HL-60 (cell line): ENCODE measurements at regions not wholly inside any gene's neighbourhood (a gene's known extent, or its start where the extent isn't known, plus 50 kb on each side); places are given as distances from the start of the nearest gene placed in this dataset.

ENCODE experiments used
- GABPA ChIP-seq: IDR thresholded peaks from 2 replicates; pipeline ENCODE4 v1.6.1; 2012; ENCODE audit warnings: low read depth
- POLR2AphosphoS5 ChIP-seq: IDR thresholded peaks from 2 replicates; pipeline ENCODE4 v1.6.1; 2012; ENCODE audit warnings: low read depth
- SPI1 ChIP-seq: IDR thresholded peaks from 2 replicates; pipeline ENCODE4 v1.6.1; 2012; ENCODE audit warnings: low read depth, mild to moderate bottlenecking, borderline replicate concordance
- TF ChIP-seq, protein P1 (sequence below): IDR thresholded peaks from one replicate; pipeline ENCODE4 v1.5.1; 2011; ENCODE audit warnings: low read length, control low read depth, inconsistent platforms; ENCODE audit not compliant: insufficient read depth

DNA sequence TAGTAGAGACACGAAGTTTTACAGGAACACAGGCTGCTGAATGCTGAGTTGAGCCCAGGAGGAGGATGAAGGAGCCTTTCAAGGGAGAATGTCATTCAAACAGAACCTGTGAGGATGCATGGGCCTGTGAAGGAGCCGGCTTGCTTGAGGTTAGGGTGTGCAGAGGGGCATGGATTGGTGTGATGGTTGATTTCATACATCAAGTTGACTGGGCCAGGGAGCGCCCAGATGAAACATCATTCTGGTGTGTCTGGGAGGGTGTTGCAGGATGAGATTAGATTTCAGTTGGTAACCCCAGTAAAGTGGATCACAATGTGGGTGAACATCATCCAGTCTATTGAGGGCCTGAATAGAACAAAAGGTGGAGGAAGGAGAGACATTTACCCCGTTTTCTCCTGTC lies 243.6 kb downstream of the EDEM1 start:
- TF ChIP-seq, protein P1, sequence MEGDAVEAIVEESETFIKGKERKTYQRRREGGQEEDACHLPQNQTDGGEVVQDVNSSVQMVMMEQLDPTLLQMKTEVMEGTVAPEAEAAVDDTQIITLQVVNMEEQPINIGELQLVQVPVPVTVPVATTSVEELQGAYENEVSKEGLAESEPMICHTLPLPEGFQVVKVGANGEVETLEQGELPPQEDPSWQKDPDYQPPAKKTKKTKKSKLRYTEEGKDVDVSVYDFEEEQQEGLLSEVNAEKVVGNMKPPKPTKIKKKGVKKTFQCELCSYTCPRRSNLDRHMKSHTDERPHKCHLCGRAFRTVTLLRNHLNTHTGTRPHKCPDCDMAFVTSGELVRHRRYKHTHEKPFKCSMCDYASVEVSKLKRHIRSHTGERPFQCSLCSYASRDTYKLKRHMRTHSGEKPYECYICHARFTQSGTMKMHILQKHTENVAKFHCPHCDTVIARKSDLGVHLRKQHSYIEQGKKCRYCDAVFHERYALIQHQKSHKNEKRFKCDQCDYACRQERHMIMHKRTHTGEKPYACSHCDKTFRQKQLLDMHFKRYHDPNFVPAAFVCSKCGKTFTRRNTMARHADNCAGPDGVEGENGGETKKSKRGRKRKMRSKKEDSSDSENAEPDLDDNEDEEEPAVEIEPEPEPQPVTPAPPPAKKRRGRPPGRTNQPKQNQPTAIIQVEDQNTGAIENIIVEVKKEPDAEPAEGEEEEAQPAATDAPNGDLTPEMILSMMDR = no peak
- TF ChIP-seq POLR2AphosphoS5 (no peak), GABPA (no peak), SPI1 (no peak)
